K562 (cell line): ENCODE measurements at regions not wholly inside any gene's neighbourhood (a gene's known extent, or its start where the extent isn't known, plus 50 kb on each side); places are given as distances from the start of the nearest gene placed in this dataset.

ENCODE experiments used
- ATAC-seq: fragments of 200-7000 bp; cut with Tn5 transposase; 3 replicates; pipeline ENCODE4 v1.9.1; 2020; ENCODE audit warnings: moderate library complexity
- BruUV-seq: library from RNA; stranded (reverse); fragments of 400-500 nt; replicated peaks from 2 replicates; lab custom pipeline; 2021; lab: Mats Ljungman, UMichigan
- CTCF ChIA-PET: fragments of 300-600 bp; formaldehyde crosslinking; extraction: SDS; loops from one replicate; lab custom pipeline; 2021; ENCODE audit warnings: low intra/inter-chr PET ratio; lab: Yijun Ruan, JAX
- POLR2A ChIA-PET: fragments of 300-600, 350-650 bp; sonication (Branson Sonifier 250); formaldehyde crosslinking; extraction: SDS; loops from one replicate; lab custom pipeline; 2021; ENCODE audit warnings: antibody characterized with exemption, inconsistent platforms; lab: Yijun Ruan, JAX
- DNase-seq, 4 experiments: peaks; one replicate each; pipeline versions ENCODE4 v3.0.0 to v3.0.0-alpha.2; 2011 to 2018; ENCODE audit warnings: low spot score in 3 of 4, mixed read lengths in 3 of 4; ENCODE audit errors: extremely low read depth in 1 of 4
- FAIRE-seq: peaks from 2 replicates; lab custom pipeline; 2011; peaks lifted over from hg19 to GRCh38; lab: Jason Lieb, UNC
- H2AFZ ChIP-seq: 2 replicates; pipeline ENCODE4 v1.6.0; 2011; ENCODE audit warnings: low read depth, low read length, control low read depth, inconsistent platforms
- H3K27ac ChIP-seq: fragments of 200-600 bp; 3 replicates; pipeline ENCODE4 v1.8.0; 2011; ENCODE audit warnings: low read depth, mild to moderate bottlenecking, control low read depth, inconsistent platforms, low read length, moderate library complexity, mixed read lengths; ENCODE audit errors: extremely low read depth
- H3K27me3 ChIP-seq, 2 experiments: fragments of 300-600 bp in 1 of 2; 2 replicates in 1 of 2; 3 replicates in 1 of 2; pipeline versions ENCODE4 v1.6.0 to v1.8.0; 2011; ENCODE audit warnings: inconsistent platforms in 2 of 2, low read length in 2 of 2, mild to moderate bottlenecking in 1 of 2, mixed read lengths in 1 of 2, moderate library complexity in 1 of 2; ENCODE audit not compliant: control insufficient read depth in 2 of 2, insufficient read depth in 2 of 2
- H3K36me3 ChIP-seq: fragments of 300-600 bp; 3 replicates; pipeline ENCODE4 v1.8.0; 2011; ENCODE audit warnings: mild to moderate bottlenecking, low read length, inconsistent platforms; ENCODE audit not compliant: control insufficient read depth, insufficient read depth
- H3K4me1 ChIP-seq, 2 experiments: fragments of 200-600 bp in 1 of 2; replicated peaks in 1 of 2; 2 replicates in 1 of 2; 3 replicates in 1 of 2; pipeline versions ENCODE4 v1.5.1 to v1.8.0; 2011; ENCODE audit warnings: inconsistent platforms in 2 of 2, low read length in 2 of 2, mild to moderate bottlenecking in 1 of 2, mixed read lengths in 1 of 2, moderate library complexity in 1 of 2; ENCODE audit not compliant: control insufficient read depth in 2 of 2, insufficient read depth in 2 of 2
- H3K4me2 ChIP-seq: 2 replicates; pipeline ENCODE4 v1.6.1; 2011; ENCODE audit warnings: low read length, control low read depth, inconsistent platforms, mixed read lengths; ENCODE audit not compliant: insufficient read depth
- H3K4me3 ChIP-seq: fragments of 200-600 bp; sonication (generic), shearing (Covaris generic); 2 replicates; pipeline ENCODE4 v1.5.1; 2016; ENCODE audit warnings: control low read depth, inconsistent platforms
- H3K79me2 ChIP-seq: fragments of 200-600 bp; 3 replicates; pipeline ENCODE4 v1.8.0; 2011; ENCODE audit warnings: low read length, inconsistent platforms; ENCODE audit not compliant: control insufficient read depth, insufficient read depth
- H3K9ac ChIP-seq, 2 experiments: 2 replicates each; pipeline versions ENCODE4 v1.6.0 to v1.6.1; 2011; ENCODE audit warnings: low read depth in 2 of 2, low read length in 2 of 2, control low read depth in 1 of 2, inconsistent platforms in 1 of 2, mild to moderate bottlenecking in 1 of 2, mixed read lengths in 1 of 2; ENCODE audit not compliant: insufficient read depth in 1 of 2
- H3K9me1 ChIP-seq: one replicate; pipeline ENCODE4 v1.6.0; 2011; ENCODE audit warnings: inconsistent platforms, mild to moderate bottlenecking, low read length, moderate library complexity; ENCODE audit not compliant: control insufficient read depth, insufficient read depth
- H3K9me3 ChIP-seq: replicated peaks from 2 replicates; pipeline ENCODE4 v1.5.1; 2011; ENCODE audit warnings: low read depth, low read length, inconsistent platforms; ENCODE audit not compliant: control insufficient read depth, insufficient read depth
- H4K20me1 ChIP-seq: replicated peaks from 2 replicates; pipeline ENCODE4 v1.6.1; 2011; ENCODE audit warnings: low read length, inconsistent platforms, mixed read lengths; ENCODE audit not compliant: control insufficient read depth, insufficient read depth
- CBX8 ChIP-seq: fragments of 200-600 bp; sonication (generic); IDR thresholded peaks from 2 replicates; pipeline ENCODE4 v1.6.1; 2012; ENCODE audit warnings: borderline replicate concordance, mixed run types, low read depth, mild to moderate bottlenecking, moderate library complexity, mixed read lengths, low read length, control low read depth, inconsistent platforms; ENCODE audit not compliant: poor library complexity, severe bottlenecking; ENCODE audit errors: extremely low read depth
- DDX20 ChIP-seq: fragments of 450-650 bp; IDR thresholded peaks from 2 replicates; pipeline ENCODE4 v1.6.1; 2016; ENCODE audit warnings: missing genetic modification characterization, low read depth, mild to moderate bottlenecking, missing compliant biosample characterization, moderate library complexity
- EP300 ChIP-seq: IDR thresholded peaks from 2 replicates; pipeline ENCODE4 v1.6.1; 2012; ENCODE audit warnings: low read length, improper control_type of control experiment
- MAFG ChIP-seq: fragments of 450-650 bp; conservative IDR thresholded peaks from 2 replicates; pipeline ENCODE4 v1.6.1; 2016; ENCODE audit warnings: missing genetic modification characterization, missing compliant biosample characterization
- NFE2L1 ChIP-seq: fragments of 450-650 bp; IDR thresholded peaks from 2 replicates; pipeline ENCODE4 v1.6.1; 2016; ENCODE audit warnings: missing genetic modification characterization, low read depth, mild to moderate bottlenecking, missing compliant biosample characterization, moderate library complexity, borderline replicate concordance
- SUPT5H ChIP-seq: fragments of 450-650 bp; IDR thresholded peaks from 2 replicates; pipeline ENCODE4 v1.6.1; 2016
- TAF1 ChIP-seq: IDR thresholded peaks from 2 replicates; pipeline ENCODE4 v1.6.1; 2011; ENCODE audit warnings: mild to moderate bottlenecking, low read length, moderate library complexity; ENCODE audit not compliant: insufficient read depth, control insufficient read depth, severe bottlenecking; ENCODE audit errors: extremely low read depth
- ZNF316 ChIP-seq: fragments of 450-650 bp; IDR thresholded peaks from 2 replicates; pipeline ENCODE4 v1.6.1; 2016
- WGBS: fragments of 100-300 bp; shearing (Covaris generic); methylation state at CpG from one replicate; pipeline ENCODE4 v1.1.6; 2016; ENCODE audit warnings: low coverage, mixed read lengths; ENCODE audit not compliant: insufficient coverage; ENCODE audit errors: missing lambda C conversion rate; 5-methylcytosine and 5-hydroxymethylcytosine counted together
- in situ Hi-C: fragments of 300-500 bp; cut with MboI; formaldehyde crosslinking; loops from 4 replicates; pipeline ENCODE4 v1.15.0; 2018; ENCODE audit warnings: inconsistent platforms, mixed read lengths
- intact Hi-C: fragments of 100-400 bp; cut with micrococcal nuclease; formaldehyde crosslinking; loops from 2 replicates; pipeline ENCODE4 v1.14.2; 2022

DNA sequence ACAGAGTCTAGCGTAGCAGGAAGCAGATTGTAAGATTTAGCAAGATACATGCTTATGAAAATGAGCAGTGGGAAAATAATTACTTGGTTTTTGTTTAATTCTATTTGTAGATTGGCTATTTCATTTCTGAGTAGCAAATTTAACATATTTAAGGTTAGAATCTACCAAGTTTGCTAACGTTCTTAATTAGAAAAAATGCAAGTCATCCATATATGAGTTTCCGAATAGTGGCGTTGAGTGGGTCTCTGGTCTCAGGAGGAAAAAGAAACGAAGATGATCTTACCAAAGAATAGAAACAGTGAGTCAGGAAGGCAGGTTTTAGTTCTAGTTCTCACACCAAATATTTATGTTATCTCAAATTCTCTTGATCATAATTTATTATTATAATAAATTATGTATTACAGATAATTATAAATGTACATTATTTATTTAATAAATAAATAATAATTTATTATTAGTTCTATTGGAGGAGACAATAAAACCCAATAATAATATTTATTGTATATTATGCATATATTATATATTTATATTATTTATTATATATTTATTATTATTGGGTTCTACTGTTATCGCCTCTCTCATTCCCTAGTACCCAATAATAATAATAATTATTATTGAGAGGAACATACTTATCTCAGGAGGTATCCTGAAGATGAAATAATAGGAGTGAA is 194.3 kb upstream of the PITRM1 start:
- CTCF ChIA-PET: no interaction called here
- POLR2A ChIA-PET: interaction anchor here (0.6 kb wide), 1 partner anchor 52 kb away, joined by 3 read pairs; no protein-coding TSS in a partner anchor
- H3K4me2 ChIP-seq: no peak overlapping the region
- no TSS peak for BruUV-seq
- no peak for DNase-seq
- FAIRE-seq: no peak
- 36% methylated on average over 6 of the region's 6 CpGs for WGBS
- H3K9me3 ChIP-seq: no peaks in the 10 kb centered on the region
- H3K36me3 ChIP-seq: no peaks in the 10 kb centered on the region
- no peaks in the 10 kb centered on the region for H3K9me1 ChIP-seq
- H3K9ac ChIP-seq: no peak overlapping the region
- no peaks in the 10 kb centered on the region for H3K4me1 ChIP-seq
- no peak overlapping the region for H3K4me3 ChIP-seq
- no peak for ATAC-seq
- no peaks in the 10 kb centered on the region for H3K79me2 ChIP-seq
- TF ChIP-seq SUPT5H: no peak
- no peak for TF ChIP-seq TAF1
- peak; percentile 26; the same call in 1 of the 2 replicates for TF ChIP-seq NFE2L1 (tag)
- TF ChIP-seq MAFG (tag): peak; percentile 43
- TF ChIP-seq ZNF316: peak; percentile 19; the same call in 1 of the 2 replicates
- TF ChIP-seq EP300: no peak
- no peak for TF ChIP-seq CBX8
- TF ChIP-seq DDX20 (tag): no peak
- no peak overlapping the region for H3K27ac ChIP-seq
- H4K20me1 ChIP-seq: no peaks in the 10 kb centered on the region
- no peak overlapping the region for H2AFZ ChIP-seq
- in situ Hi-C loops (no loop called here), intact Hi-C loops (no loop called here)
- peaks cover 3 to 21% of the 10 kb centered on the region in 2 experiments; a peak in 4 of 5 replicates for H3K27me3 ChIP-seq
